ENCODE measurements at regions not wholly inside any gene's neighbourhood (a gene's known extent, or its start where the extent isn't known, plus 50 kb on each side); places are given as distances from the start of the nearest gene placed in this dataset.
"Not testable (repeated sequence)": the region's sequence is repeated elsewhere in the genome, so short reads cannot be mapped to it uniquely, and the experiment has no call there.

- H3K4me3 ChIP-seq (ENCODE audit: insufficient read depth, low read depth, low read length), result no peak overlapping the region
- H3K36me3 ChIP-seq (ENCODE audit: control insufficient read depth, insufficient read depth, low read length), result no peaks in the 10 kb centered on the region
- H3K4me1 ChIP-seq (ENCODE audit: control insufficient read depth, insufficient read depth, low read length), result no peaks in the 10 kb centered on the region
- 47 to 63% methylated on average over 2 of the region's 2 CpGs for WGBS, 2 experiments
- no peaks in the 10 kb centered on the region for H3K27me3 ChIP-seq (ENCODE audit: control insufficient read depth, insufficient read depth, low read length, poor library complexity, severe bottlenecking)
- no peak overlapping the region for H3K27ac ChIP-seq (ENCODE audit: insufficient read depth, low read depth, low read length, poor library complexity, severe bottlenecking)
- no peaks in the 10 kb centered on the region for H3K9me3 ChIP-seq (ENCODE audit: control insufficient read depth, low read length)
These were observed 132.3 kb downstream of the LIG4 start for GRCh38 chr13:108083056-108083455.

DNA sequence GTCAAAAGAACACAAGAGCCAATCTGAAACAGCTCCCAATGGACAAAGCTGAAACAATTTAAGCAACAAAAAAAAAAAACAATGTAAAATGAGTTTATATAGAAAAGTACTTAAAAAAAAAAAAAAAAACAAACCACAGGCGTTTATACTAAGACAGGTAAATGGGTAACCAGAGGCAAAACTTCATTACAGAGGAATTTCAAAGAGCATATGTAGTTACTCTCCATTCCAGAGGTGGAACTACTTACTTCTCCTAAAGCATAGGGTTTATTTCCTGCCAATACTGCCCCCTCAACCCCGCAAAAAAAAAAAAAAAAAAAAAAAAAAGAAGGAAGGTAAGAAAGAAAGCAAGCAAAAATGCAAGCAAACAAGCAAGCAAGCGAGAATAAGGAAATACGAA, 132.9 kb downstream of the LIG4 start:
- 83 to 87% methylated on average over 3 to 4 of the region's 4 CpGs for WGBS, 2 experiments
- H3K27me3 ChIP-seq (ENCODE audit: control insufficient read depth, insufficient read depth, low read length, poor library complexity, severe bottlenecking), result no peaks in the 10 kb centered on the region
- no peaks in the 10 kb centered on the region for H3K9me3 ChIP-seq (ENCODE audit: control insufficient read depth, low read length)
- H3K27ac ChIP-seq (ENCODE audit: insufficient read depth, low read depth, low read length, poor library complexity, severe bottlenecking), result no peak overlapping the region
- H3K36me3 ChIP-seq (ENCODE audit: control insufficient read depth, insufficient read depth, low read length), result no peaks in the 10 kb centered on the region
- H3K4me3 ChIP-seq (ENCODE audit: insufficient read depth, low read depth, low read length), result no peak overlapping the region
- H3K4me1 ChIP-seq (ENCODE audit: control insufficient read depth, insufficient read depth, low read length), result no peaks in the 10 kb centered on the region

DNA sequence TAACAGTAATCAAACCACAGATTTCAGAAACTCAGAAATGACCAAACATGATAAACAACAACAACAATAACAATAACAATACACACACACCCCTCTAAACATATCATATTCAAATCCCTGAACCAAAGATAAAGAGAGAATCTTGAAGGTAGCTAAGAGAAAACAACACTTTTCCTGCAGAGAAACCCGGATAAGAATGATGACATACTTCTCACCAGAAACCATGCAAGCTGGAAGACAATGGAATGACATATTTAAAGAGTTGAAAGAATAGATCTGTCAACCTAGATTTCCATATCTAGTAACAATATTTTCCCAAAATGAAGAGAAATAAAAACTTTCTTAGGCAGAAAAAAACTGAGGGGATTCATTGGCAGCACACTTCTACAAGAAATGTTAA, 138.1 kb downstream of the LIG4 start:
- no peaks in the 10 kb centered on the region for H3K9me3 ChIP-seq (ENCODE audit: control insufficient read depth, low read length)
- WGBS, 2 experiments, result 100% methylated on average over 1 of the region's 1 CpG; no CpG with 5 or more reads in 1 of the 2 experiments

GRCh38 chr13:108074429-108074828, 140.9 kb downstream of the LIG4 start:
- H3K27me3 ChIP-seq (ENCODE audit: control insufficient read depth, insufficient read depth, low read length, poor library complexity, severe bottlenecking); H3K4me1 ChIP-seq (ENCODE audit: control insufficient read depth, insufficient read depth, low read length); H3K9me3 ChIP-seq (ENCODE audit: control insufficient read depth, low read length); H3K36me3 ChIP-seq (ENCODE audit: control insufficient read depth, insufficient read depth, low read length); H3K4me3 ChIP-seq (ENCODE audit: insufficient read depth, low read depth, low read length); H3K27ac ChIP-seq (ENCODE audit: insufficient read depth, low read depth, low read length, poor library complexity, severe bottlenecking): not testable (repeated sequence)
- 88 to 100% methylated on average over 3 to 4 of the region's 5 CpGs for WGBS, 2 experiments

More for the DNA sequence above, 138.1 kb downstream of the LIG4 start:
- Histone ChIP-seq H3K36me3 (ENCODE audit: control insufficient read depth, insufficient read depth, low read length) (no peaks in the 10 kb centered on the region), H3K27me3 (ENCODE audit: control insufficient read depth, insufficient read depth, low read length, poor library complexity, severe bottlenecking) (no peaks in the 10 kb centered on the region), H3K27ac (ENCODE audit: insufficient read depth, low read depth, low read length, poor library complexity, severe bottlenecking) (no peak overlapping the region), H3K4me1 (ENCODE audit: control insufficient read depth, insufficient read depth, low read length) (no peaks in the 10 kb centered on the region), H3K4me3 (ENCODE audit: insufficient read depth, low read depth, low read length) (no peak overlapping the region)

DNA sequence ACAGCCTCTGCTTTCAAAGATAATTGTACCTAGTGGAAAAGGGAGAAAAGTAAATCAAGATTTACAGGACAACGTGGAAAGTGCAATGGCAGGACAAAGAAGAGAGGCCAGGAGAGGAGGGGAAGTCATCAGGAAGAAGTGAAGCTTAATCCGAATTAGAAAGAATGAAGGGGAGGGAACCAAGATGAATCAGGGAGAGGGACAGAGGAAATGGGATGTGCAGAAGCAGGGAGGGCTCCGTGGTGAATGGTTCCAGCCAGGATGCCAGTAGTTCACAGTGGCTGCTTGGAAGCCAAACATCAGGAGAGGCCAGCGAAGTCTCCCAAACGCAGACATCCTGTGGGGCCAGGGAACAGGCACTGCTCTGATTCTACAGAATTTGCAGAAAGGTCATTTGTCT, 144.4 kb downstream of the LIG4 start:
- no peak overlapping the region for H3K27ac ChIP-seq (ENCODE audit: insufficient read depth, low read depth, low read length, poor library complexity, severe bottlenecking)

DNA sequence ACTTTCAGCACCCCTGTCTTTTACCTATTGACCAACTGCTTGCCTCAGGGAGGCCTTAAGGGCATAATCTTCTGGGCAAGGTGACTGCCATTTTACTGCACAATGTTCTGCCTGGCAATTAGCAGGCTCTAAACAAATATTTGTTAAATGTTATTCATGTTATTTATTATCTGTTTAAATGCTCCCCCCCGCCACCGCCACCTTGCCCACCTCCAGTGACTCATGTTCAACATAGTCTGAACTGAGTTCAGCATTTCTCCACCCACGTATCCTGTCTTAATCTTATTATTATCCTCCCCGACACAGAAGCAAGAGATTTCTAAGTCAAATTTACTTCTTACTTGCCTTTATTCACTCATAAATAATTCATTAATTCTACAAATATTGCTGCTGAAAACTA, 144.8 kb downstream of the LIG4 start:
- Histone ChIP-seq H3K27ac (ENCODE audit: insufficient read depth, low read depth, low read length, poor library complexity, severe bottlenecking) (no peak overlapping the region), H3K9me3 (ENCODE audit: control insufficient read depth, low read length) (no peaks in the 10 kb centered on the region), H3K4me3 (ENCODE audit: insufficient read depth, low read depth, low read length) (no peak overlapping the region), H3K4me1 (ENCODE audit: control insufficient read depth, insufficient read depth, low read length) (no peaks in the 10 kb centered on the region), H3K36me3 (ENCODE audit: control insufficient read depth, insufficient read depth, low read length) (no peaks in the 10 kb centered on the region), H3K27me3 (ENCODE audit: control insufficient read depth, insufficient read depth, low read length, poor library complexity, severe bottlenecking) (no peaks in the 10 kb centered on the region)
- WGBS, 2 experiments, result 91 to 98% methylated on average over 4 of the region's 4 CpGs

More for the DNA sequence above, 144.4 kb downstream of the LIG4 start:
- H3K4me1 ChIP-seq (ENCODE audit: control insufficient read depth, insufficient read depth, low read length), result no peaks in the 10 kb centered on the region
- H3K4me3 ChIP-seq (ENCODE audit: insufficient read depth, low read depth, low read length), result no peak overlapping the region
- no peaks in the 10 kb centered on the region for H3K9me3 ChIP-seq (ENCODE audit: control insufficient read depth, low read length)
- 53 to 54% methylated on average over 5 of the region's 5 CpGs for WGBS, 2 experiments
- H3K36me3 ChIP-seq (ENCODE audit: control insufficient read depth, insufficient read depth, low read length), result no peaks in the 10 kb centered on the region
- H3K27me3 ChIP-seq (ENCODE audit: control insufficient read depth, insufficient read depth, low read length, poor library complexity, severe bottlenecking), result no peaks in the 10 kb centered on the region

DNA sequence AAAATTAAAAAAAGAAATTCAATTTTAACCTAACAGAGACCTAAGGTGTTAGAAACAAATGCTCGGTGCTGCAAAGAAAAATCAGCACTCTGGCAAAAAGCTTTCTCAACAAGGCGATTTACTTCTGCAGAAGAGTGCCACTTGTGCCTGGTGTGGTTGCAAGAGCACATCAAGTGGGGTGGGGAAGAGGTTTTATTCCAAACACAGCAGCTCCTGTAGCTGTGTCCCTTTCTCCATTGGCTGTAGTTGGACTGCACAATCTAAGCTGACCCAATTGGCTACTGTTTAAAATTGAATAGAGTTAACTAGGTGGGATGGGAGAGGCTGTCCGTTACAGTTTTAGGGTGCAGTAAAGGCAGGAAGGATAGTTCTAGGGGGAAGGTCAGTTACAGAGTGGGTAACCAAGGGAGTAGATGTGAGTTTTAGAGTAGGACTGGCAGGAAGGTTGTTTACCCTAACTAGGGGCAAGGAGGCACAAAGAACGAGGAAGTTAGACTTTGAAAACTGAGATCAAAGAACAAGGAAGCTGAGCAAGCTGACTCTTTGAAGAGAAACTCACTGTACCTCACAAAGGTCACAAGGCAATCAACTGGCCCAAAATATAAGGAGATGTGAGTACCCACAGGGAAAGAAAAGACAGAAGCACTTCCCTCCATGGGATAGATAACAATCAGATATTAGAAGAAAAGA, 145.7 kb downstream of the LIG4 start:
- Histone ChIP-seq H3K27ac (ENCODE audit: insufficient read depth, low read depth, low read length, poor library complexity, severe bottlenecking) (no peak overlapping the region), H3K9me3 (ENCODE audit: control insufficient read depth, low read length) (no peaks in the 10 kb centered on the region), H3K4me3 (ENCODE audit: insufficient read depth, low read depth, low read length) (no peak overlapping the region), H3K4me1 (ENCODE audit: control insufficient read depth, insufficient read depth, low read length) (no peaks in the 10 kb centered on the region), H3K36me3 (ENCODE audit: control insufficient read depth, insufficient read depth, low read length) (no peaks in the 10 kb centered on the region), H3K27me3 (ENCODE audit: control insufficient read depth, insufficient read depth, low read length, poor library complexity, severe bottlenecking) (no peaks in the 10 kb centered on the region)
- 85 to 87% methylated on average over 4 of the region's 4 CpGs for WGBS, 2 experiments

DNA sequence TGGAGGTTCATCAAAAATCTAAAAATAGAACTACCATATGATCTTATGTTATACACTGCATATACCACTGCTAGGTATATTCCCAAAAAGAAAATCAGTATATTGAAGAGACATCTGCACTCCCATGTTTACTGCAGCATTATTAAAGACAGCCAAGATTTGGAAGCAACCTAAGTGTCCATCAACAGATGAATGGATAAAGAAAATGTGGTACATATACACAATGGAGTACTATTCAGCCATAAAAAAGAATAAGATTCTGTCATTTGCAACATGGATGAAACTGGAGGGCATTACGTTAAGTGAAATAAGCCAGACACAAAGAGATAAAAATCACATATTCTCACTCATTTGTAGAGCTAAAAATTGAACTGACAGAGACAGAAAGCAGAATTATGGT, 151.0 kb downstream of the LIG4 start:
- WGBS, 2 experiments, result 86 to 93% methylated on average over 1 of the region's 1 CpG
- not testable (repeated sequence) for H3K9me3 ChIP-seq (ENCODE audit: control insufficient read depth, low read length)

DNA sequence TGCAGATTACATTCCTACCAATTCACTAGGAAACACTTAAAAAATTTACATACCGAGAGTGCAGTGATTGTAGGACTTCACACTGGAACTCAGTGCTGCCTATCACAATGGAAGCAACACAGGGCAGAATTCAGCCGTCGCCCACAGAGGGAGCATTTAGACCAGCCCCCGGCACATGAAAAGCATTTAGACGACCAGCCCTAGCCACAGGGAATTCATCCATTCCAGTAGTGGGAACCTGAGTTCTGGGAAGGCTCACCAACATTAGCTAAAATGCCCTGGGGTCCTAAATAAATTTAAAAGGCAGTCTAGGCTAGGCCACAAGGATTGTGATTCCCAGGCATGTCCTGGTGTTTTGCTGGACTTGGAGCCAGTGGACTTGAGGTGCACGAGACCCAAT, 155.2 kb downstream of the LIG4 start:
- H3K27ac ChIP-seq (ENCODE audit: insufficient read depth, low read depth, low read length, poor library complexity, severe bottlenecking), result no peak overlapping the region
- no peaks in the 10 kb centered on the region for H3K9me3 ChIP-seq (ENCODE audit: control insufficient read depth, low read length)
- no peak overlapping the region for H3K4me3 ChIP-seq (ENCODE audit: insufficient read depth, low read depth, low read length)
- H3K4me1 ChIP-seq (ENCODE audit: control insufficient read depth, insufficient read depth, low read length), result no peaks in the 10 kb centered on the region
- no peaks in the 10 kb centered on the region for H3K27me3 ChIP-seq (ENCODE audit: control insufficient read depth, insufficient read depth, low read length, poor library complexity, severe bottlenecking)
- 59 to 70% methylated on average over 6 of the region's 6 CpGs for WGBS, 2 experiments
- H3K36me3 ChIP-seq (ENCODE audit: control insufficient read depth, insufficient read depth, low read length), result no peaks in the 10 kb centered on the region

More for the DNA sequence above, 151.0 kb downstream of the LIG4 start:
- H3K4me1 ChIP-seq (ENCODE audit: control insufficient read depth, insufficient read depth, low read length); H3K27me3 ChIP-seq (ENCODE audit: control insufficient read depth, insufficient read depth, low read length, poor library complexity, severe bottlenecking); H3K36me3 ChIP-seq (ENCODE audit: control insufficient read depth, insufficient read depth, low read length); H3K27ac ChIP-seq (ENCODE audit: insufficient read depth, low read depth, low read length, poor library complexity, severe bottlenecking); H3K4me3 ChIP-seq (ENCODE audit: insufficient read depth, low read depth, low read length): not testable (repeated sequence)

- Histone ChIP-seq H3K4me1 (ENCODE audit: control insufficient read depth, insufficient read depth, low read length) (no peaks in the 10 kb centered on the region), H3K36me3 (ENCODE audit: control insufficient read depth, insufficient read depth, low read length) (no peaks in the 10 kb centered on the region), H3K9me3 (ENCODE audit: control insufficient read depth, low read length) (no peaks in the 10 kb centered on the region), H3K27ac (ENCODE audit: insufficient read depth, low read depth, low read length, poor library complexity, severe bottlenecking) (no peak overlapping the region), H3K4me3 (ENCODE audit: insufficient read depth, low read depth, low read length) (no peak overlapping the region), H3K27me3 (ENCODE audit: control insufficient read depth, insufficient read depth, low read length, poor library complexity, severe bottlenecking) (no peaks in the 10 kb centered on the region)
- 96 to 99% methylated on average over 2 of the region's 2 CpGs for WGBS, 2 experiments
These were observed 159.1 kb downstream of the LIG4 start for GRCh38 chr13:108056278-108056677.

GRCh38 chr13:108049211-108049610, 166.1 kb downstream of the LIG4 start:
- H3K36me3 ChIP-seq (ENCODE audit: control insufficient read depth, insufficient read depth, low read length), result no peaks in the 10 kb centered on the region
- 93 to 96% methylated on average over 4 of the region's 4 CpGs for WGBS, 2 experiments
- H3K27ac ChIP-seq (ENCODE audit: insufficient read depth, low read depth, low read length, poor library complexity, severe bottlenecking), result no peak overlapping the region
- no peak overlapping the region for H3K4me3 ChIP-seq (ENCODE audit: insufficient read depth, low read depth, low read length)
- no peaks in the 10 kb centered on the region for H3K9me3 ChIP-seq (ENCODE audit: control insufficient read depth, low read length)
- no peaks in the 10 kb centered on the region for H3K4me1 ChIP-seq (ENCODE audit: control insufficient read depth, insufficient read depth, low read length)
- H3K27me3 ChIP-seq (ENCODE audit: control insufficient read depth, insufficient read depth, low read length, poor library complexity, severe bottlenecking), result no peaks in the 10 kb centered on the region
